KMS-11 (cell line): ENCODE measurements at regions not wholly inside any gene's neighbourhood (a gene's known extent, or its start where the extent isn't known, plus 50 kb on each side); places are given as distances from the start of the nearest gene placed in this dataset.

ENCODE experiments used
- H2AFZ ChIP-seq: fragments of 200-600 bp; sonication (generic); 2 replicates; pipeline ENCODE4 v1.6.1; 2016; ENCODE audit warnings: antibody characterized with exemption, mixed run types, low read depth
- H3K27ac ChIP-seq: fragments of 200-600 bp; sonication (generic); 2 replicates; pipeline ENCODE4 v1.6.1; 2016; ENCODE audit warnings: mild to moderate bottlenecking, mixed run types
- H3K27me3 ChIP-seq: fragments of 200-600 bp; sonication (generic); 2 replicates; pipeline ENCODE4 v1.6.1; 2017; ENCODE audit warnings: mild to moderate bottlenecking, low read depth, mixed run types, moderate library complexity; ENCODE audit not compliant: insufficient read depth
- H3K36me3 ChIP-seq: fragments of 200-600 bp; sonication (generic); 2 replicates; pipeline ENCODE4 v1.6.1; 2017; ENCODE audit warnings: mild to moderate bottlenecking, mixed run types; ENCODE audit not compliant: insufficient read depth
- H3K4me1 ChIP-seq: fragments of 200-600 bp; sonication (generic); 2 replicates; pipeline ENCODE4 v1.6.1; 2016; ENCODE audit warnings: mild to moderate bottlenecking, low read depth, mixed run types; ENCODE audit not compliant: poor library complexity, severe bottlenecking
- H3K4me2 ChIP-seq: fragments of 200-600 bp; sonication (generic); 2 replicates; pipeline ENCODE4 v1.7.0; 2016; ENCODE audit warnings: mild to moderate bottlenecking, mixed run types
- H3K4me3 ChIP-seq: fragments of 200-600 bp; sonication (generic); IDR thresholded peaks from 2 replicates; pipeline ENCODE4 v1.6.1; 2017; ENCODE audit warnings: low read depth, low read length, mixed read lengths; ENCODE audit not compliant: insufficient read depth
- H3K79me2 ChIP-seq: fragments of 200-600 bp; sonication (generic); 2 replicates; pipeline ENCODE4 v1.6.1; 2016; ENCODE audit warnings: low read depth, mixed run types; ENCODE audit not compliant: insufficient read depth
- H3K9ac ChIP-seq: fragments of 200-600 bp; sonication (generic); 2 replicates; pipeline ENCODE4 v1.6.1; 2016; ENCODE audit warnings: mild to moderate bottlenecking, mixed run types
- H4K20me1 ChIP-seq: fragments of 200-600 bp; sonication (generic); 2 replicates; pipeline ENCODE4 v1.6.1; 2016; ENCODE audit warnings: mild to moderate bottlenecking, mixed run types; ENCODE audit not compliant: insufficient read depth
- TF ChIP-seq, protein P1 (sequence below): fragments of 200-600 bp; sonication (generic); conservative IDR thresholded peaks from 2 replicates; pipeline ENCODE4 v1.6.1; 2017; ENCODE audit warnings: low read depth, mild to moderate bottlenecking, antibody characterized with exemption, low read length, moderate library complexity, mixed read lengths

DNA sequence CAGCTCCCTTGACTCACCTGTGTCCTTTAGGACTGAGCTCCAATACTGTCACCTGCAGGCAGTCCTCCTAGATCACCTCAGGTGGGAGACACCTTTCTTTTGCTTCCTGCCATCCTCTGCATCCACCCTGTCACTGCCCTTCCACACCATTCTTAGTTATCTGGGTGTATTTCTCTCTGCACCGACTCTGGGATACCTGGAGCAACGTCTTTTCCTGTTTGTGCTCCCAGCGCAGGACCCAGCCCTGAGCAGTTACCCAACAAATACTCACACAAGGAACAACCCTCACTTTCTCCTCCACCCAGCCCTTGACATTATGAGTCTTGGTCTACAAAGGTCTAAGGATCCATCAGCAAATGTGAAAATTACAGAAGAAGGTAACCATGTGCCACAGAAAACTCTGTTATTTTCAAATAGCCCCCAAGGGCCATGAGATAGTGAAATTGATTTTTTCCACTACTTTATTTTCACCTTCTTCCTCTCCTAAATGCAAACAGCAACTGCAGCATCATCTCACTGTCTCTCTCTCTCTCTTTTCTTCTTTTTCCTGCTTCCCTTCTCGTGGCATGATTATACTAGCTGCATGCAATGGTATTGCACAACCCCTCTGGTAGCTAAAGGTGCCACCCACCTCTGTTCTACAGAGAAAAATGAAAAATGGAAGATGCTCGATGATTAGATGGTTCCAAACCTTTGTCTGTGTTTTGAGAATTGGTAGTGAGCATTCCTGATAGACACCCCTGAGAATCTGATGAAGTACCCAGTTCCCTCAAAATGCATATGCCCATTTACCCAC is 89.0 kb downstream of the MIS18A start:
- H3K4me3 ChIP-seq, result no peak overlapping the region
- H2AFZ ChIP-seq, result no peak overlapping the region
- H3K27ac ChIP-seq, result no peak overlapping the region
- TF ChIP-seq, protein P1, sequence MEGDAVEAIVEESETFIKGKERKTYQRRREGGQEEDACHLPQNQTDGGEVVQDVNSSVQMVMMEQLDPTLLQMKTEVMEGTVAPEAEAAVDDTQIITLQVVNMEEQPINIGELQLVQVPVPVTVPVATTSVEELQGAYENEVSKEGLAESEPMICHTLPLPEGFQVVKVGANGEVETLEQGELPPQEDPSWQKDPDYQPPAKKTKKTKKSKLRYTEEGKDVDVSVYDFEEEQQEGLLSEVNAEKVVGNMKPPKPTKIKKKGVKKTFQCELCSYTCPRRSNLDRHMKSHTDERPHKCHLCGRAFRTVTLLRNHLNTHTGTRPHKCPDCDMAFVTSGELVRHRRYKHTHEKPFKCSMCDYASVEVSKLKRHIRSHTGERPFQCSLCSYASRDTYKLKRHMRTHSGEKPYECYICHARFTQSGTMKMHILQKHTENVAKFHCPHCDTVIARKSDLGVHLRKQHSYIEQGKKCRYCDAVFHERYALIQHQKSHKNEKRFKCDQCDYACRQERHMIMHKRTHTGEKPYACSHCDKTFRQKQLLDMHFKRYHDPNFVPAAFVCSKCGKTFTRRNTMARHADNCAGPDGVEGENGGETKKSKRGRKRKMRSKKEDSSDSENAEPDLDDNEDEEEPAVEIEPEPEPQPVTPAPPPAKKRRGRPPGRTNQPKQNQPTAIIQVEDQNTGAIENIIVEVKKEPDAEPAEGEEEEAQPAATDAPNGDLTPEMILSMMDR, result no peak
- H3K27me3 ChIP-seq, result no peaks in the 10 kb centered on the region
- no peaks in the 10 kb centered on the region for H4K20me1 ChIP-seq
- no peak overlapping the region for H3K9ac ChIP-seq
- H3K79me2 ChIP-seq, result no peaks in the 10 kb centered on the region
- H3K36me3 ChIP-seq, result no peaks in the 10 kb centered on the region
- H3K4me1 ChIP-seq, result no peaks in the 10 kb centered on the region
- H3K4me2 ChIP-seq, result no peak overlapping the region

DNA sequence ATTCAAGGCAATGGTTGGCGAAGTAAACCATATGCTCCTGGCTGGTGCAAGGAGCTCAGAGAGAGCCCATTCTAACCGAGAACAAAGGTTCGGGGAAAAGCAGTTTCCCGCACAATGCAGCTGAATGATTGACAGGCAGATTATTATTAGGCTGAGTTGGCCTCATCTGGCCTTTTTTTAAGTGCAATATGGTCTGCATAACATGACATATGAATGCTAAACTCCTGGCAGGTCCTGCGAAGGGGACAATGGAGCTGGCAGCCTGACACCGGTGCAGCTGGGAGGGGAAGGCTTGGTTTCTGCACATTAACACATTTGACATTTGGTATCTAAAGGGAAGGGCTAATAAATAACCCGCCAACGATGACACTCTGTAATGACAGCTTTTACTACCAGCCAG is 92.0 kb downstream of the MIS18A start:
- no peaks in the 10 kb centered on the region for H3K36me3 ChIP-seq
- no peaks in the 10 kb centered on the region for H3K79me2 ChIP-seq
- H3K9ac ChIP-seq, result no peak overlapping the region
- H3K27me3 ChIP-seq, result no peaks in the 10 kb centered on the region
- no peaks in the 10 kb centered on the region for H3K4me1 ChIP-seq
- no peak overlapping the region for H3K4me2 ChIP-seq
- H2AFZ ChIP-seq, result no peak overlapping the region
- no peak overlapping the region for H3K27ac ChIP-seq
- no peak overlapping the region for H3K4me3 ChIP-seq
- no peaks in the 10 kb centered on the region for H4K20me1 ChIP-seq
- TF ChIP-seq, protein P1, result no peak

DNA sequence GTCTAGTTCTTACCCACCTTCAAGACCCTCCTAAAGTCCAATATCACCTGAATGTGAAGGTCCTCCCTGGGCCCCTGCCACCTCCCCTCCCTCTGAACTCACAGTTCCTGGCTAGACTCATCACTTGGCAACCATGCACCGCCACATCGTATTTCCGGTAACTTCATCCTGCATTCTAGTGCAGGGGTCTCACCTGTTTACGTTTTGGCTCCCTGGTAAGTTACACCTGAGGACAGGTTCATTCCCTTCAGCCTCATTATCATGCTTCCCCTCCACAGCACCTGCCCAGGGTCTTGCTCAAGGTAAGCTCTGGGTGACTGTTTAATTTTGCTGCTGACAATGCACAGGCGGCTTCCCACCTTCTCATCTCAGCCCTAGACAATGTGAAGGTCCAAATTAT is 93.1 kb downstream of the MIS18A start:
- no peak overlapping the region for H2AFZ ChIP-seq
- no peaks in the 10 kb centered on the region for H3K27me3 ChIP-seq
- no peaks in the 10 kb centered on the region for H3K4me1 ChIP-seq
- H3K79me2 ChIP-seq, result no peaks in the 10 kb centered on the region
- H3K36me3 ChIP-seq, result no peaks in the 10 kb centered on the region
- no peak overlapping the region for H3K4me2 ChIP-seq
- no peak overlapping the region for H3K27ac ChIP-seq
- no peak overlapping the region for H3K9ac ChIP-seq
- H4K20me1 ChIP-seq, result no peaks in the 10 kb centered on the region
- H3K4me3 ChIP-seq, result no peak overlapping the region
- TF ChIP-seq, protein P1, result no peak

DNA sequence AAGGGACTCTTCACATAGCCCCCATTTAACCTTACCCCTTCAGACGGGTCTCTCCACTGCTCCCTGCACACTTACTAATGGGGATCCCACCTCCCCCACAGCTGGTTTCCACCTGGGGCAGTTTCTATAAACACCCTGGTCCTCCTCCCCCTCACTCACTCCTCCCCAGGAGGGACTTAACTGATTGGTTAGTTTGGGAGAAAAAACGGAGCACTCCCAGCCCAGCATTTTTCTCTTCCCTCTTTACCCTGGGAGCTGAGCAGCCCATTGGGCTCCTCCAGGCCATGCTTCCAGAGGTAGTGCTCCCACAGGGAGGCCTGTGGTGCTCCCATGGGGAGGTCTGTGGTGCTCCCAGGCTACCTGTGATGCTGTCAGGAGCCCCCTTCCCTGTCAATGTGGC is 93.7 kb downstream of the MIS18A start:
- no peaks in the 10 kb centered on the region for H3K36me3 ChIP-seq
- no peak overlapping the region for H3K27ac ChIP-seq
- no peak overlapping the region for H3K9ac ChIP-seq
- TF ChIP-seq, protein P1, result no peak
- H2AFZ ChIP-seq, result no peak overlapping the region
- no peaks in the 10 kb centered on the region for H3K4me1 ChIP-seq
- no peak overlapping the region for H3K4me2 ChIP-seq
- H3K79me2 ChIP-seq, result no peaks in the 10 kb centered on the region
- H3K4me3 ChIP-seq, result no peak overlapping the region
- H4K20me1 ChIP-seq, result no peaks in the 10 kb centered on the region
- H3K27me3 ChIP-seq, result no peaks in the 10 kb centered on the region
